HCT116 (cell line): ENCODE measurements at regions not wholly inside any gene's neighbourhood (a gene's known extent, or its start where the extent isn't known, plus 50 kb on each side); places are given as distances from the start of the nearest gene placed in this dataset.
A peak's percentile ranks its signal among the peaks of the same experiment; 100 is the strongest.

Source experiments
- ATAC-seq: fragments of 200-7000 bp; cut with Tn5 transposase; 2 replicates; pipeline ENCODE4 v1.9.1; 2020; ENCODE audit warnings: mild to moderate bottlenecking, moderate library complexity
- BruUV-seq: library from RNA; stranded (reverse); fragments of 400-500 nt; replicated peaks from 2 replicates; lab custom pipeline; 2021; lab: Mats Ljungman, UMichigan
- CTCF ChIA-PET: fragments of 300-600 bp; sonication (Branson Sonifier 250); formaldehyde crosslinking; loops from one replicate; lab custom pipeline; 2021; ENCODE audit warnings: antibody characterized with exemption; lab: Charles Lee
- POLR2A ChIA-PET: fragments of 300-600, 350-600 bp; sonication (Branson Sonifier 250); formaldehyde crosslinking; loops from one replicate; lab custom pipeline; 2021; ENCODE audit warnings: antibody characterized with exemption; lab: Charles Lee
- RAD21 ChIA-PET, 2 experiments: fragments of 300-600 bp; sonication (Branson Sonifier 250); formaldehyde crosslinking; loops; one replicate each; lab custom pipeline; 2023; ENCODE audit warnings: low total read pairs in 2 of 2; ENCODE audit not compliant: uncharacterized antibody in 2 of 2, unreplicated experiment in 2 of 2, low non-redundant PET in 1 of 2; lab: Charles Lee
- DNase-seq: peaks from one replicate; pipeline ENCODE4 v3.0.0-alpha.2; 2010; ENCODE audit warnings: low read depth, low spot score
- H2AFZ ChIP-seq: fragments of 200-600 bp; shearing (Covaris generic), sonication (generic); 2 replicates; pipeline ENCODE4 v1.6.1; 2017; ENCODE audit warnings: low read depth, mixed run types, mixed read lengths, antibody characterized with exemption, low read length; ENCODE audit not compliant: poor library complexity, severe bottlenecking
- H3K27ac ChIP-seq: 2 replicates; pipeline ENCODE4 v1.5.1; 2012; ENCODE audit warnings: low read depth, low read length
- H3K27me3 ChIP-seq: fragments of 200-600 bp; sonication (generic); 2 replicates; pipeline ENCODE4 v1.6.1; 2016; ENCODE audit warnings: mixed run types, low read length, mixed read lengths; ENCODE audit not compliant: insufficient read depth
- H3K36me3 ChIP-seq, 2 experiments: fragments of 200-500 bp in 1 of 2; fragments of 200-600 bp in 1 of 2; sonication (Bioruptor generic) in 1 of 2; sonication (generic) in 1 of 2; 2 replicates each; pipeline versions ENCODE4 v1.5.1 to v1.6.1; 2014 to 2016; ENCODE audit warnings: low read length in 2 of 2, inconsistent platforms in 1 of 2, mixed read lengths in 1 of 2, mixed run types in 1 of 2; ENCODE audit not compliant: insufficient read depth in 2 of 2, control insufficient read depth in 1 of 2
- H3K4me1 ChIP-seq, 2 experiments: fragments of 200-600 bp in 1 of 2; sonication (generic) in 1 of 2; 2 replicates each; pipeline versions ENCODE4 v1.5.1 to v1.6.1; 2012 to 2017; ENCODE audit warnings: low read length in 2 of 2, inconsistent platforms in 1 of 2, mild to moderate bottlenecking in 1 of 2, mixed read lengths in 1 of 2, mixed run types in 1 of 2, moderate library complexity in 1 of 2; ENCODE audit not compliant: insufficient read depth in 2 of 2, control insufficient read depth in 1 of 2
- H3K4me2 ChIP-seq: fragments of 200-600 bp; sonication (generic); 2 replicates; pipeline ENCODE4 v1.6.1; 2017; ENCODE audit warnings: mixed run types, low read length, mixed read lengths
- H3K4me3 ChIP-seq, 2 experiments: fragments of 200-600 bp in 1 of 2; sonication (generic) in 1 of 2; replicated peaks in 1 of 2; 2 replicates each; pipeline ENCODE4 v1.5.1; 2011 to 2016; ENCODE audit warnings: low read length in 2 of 2, control low read depth in 1 of 2, low read depth in 1 of 2, mild to moderate bottlenecking in 1 of 2, mixed read lengths in 1 of 2, mixed run types in 1 of 2
- H3K79me2 ChIP-seq: fragments of 200-600 bp; sonication (generic); 2 replicates; pipeline ENCODE4 v1.6.1; 2017; ENCODE audit warnings: mild to moderate bottlenecking, mixed run types, low read length, moderate library complexity, mixed read lengths; ENCODE audit not compliant: insufficient read depth
- H3K9ac ChIP-seq: fragments of 200-600 bp; sonication (generic); 2 replicates; pipeline ENCODE4 v1.6.1; 2016; ENCODE audit warnings: low read length, mixed read lengths
- H3K9me2 ChIP-seq: fragments of 200-600 bp; sonication (generic), shearing (Covaris generic); 2 replicates; pipeline ENCODE4 v1.6.1; 2017; ENCODE audit warnings: mixed run types, mild to moderate bottlenecking, moderate library complexity; ENCODE audit not compliant: insufficient read depth
- H3K9me3 ChIP-seq, 2 experiments: fragments of 200-500 bp in 1 of 2; fragments of 200-600 bp in 1 of 2; sonication (Bioruptor generic) in 1 of 2; sonication (generic) in 1 of 2; 2 replicates each; pipeline ENCODE4 v1.6.1; 2014 to 2017; ENCODE audit warnings: low read length in 2 of 2, mixed read lengths in 2 of 2, inconsistent platforms in 1 of 2, low read depth in 1 of 2, mild to moderate bottlenecking in 1 of 2, mixed run types in 1 of 2, moderate library complexity in 1 of 2; ENCODE audit not compliant: control insufficient read depth in 1 of 2, insufficient read depth in 1 of 2
- H4K20me1 ChIP-seq: fragments of 200-600 bp; sonication (generic), shearing (Covaris generic); 2 replicates; pipeline ENCODE4 v1.6.1; 2017; ENCODE audit warnings: mixed run types, mild to moderate bottlenecking, moderate library complexity; ENCODE audit not compliant: insufficient read depth
- CBX3 ChIP-seq: IDR thresholded peaks from 2 replicates; pipeline ENCODE4 v1.6.1; 2012; ENCODE audit warnings: low read depth
- CEBPB ChIP-seq: IDR thresholded peaks from 2 replicates; pipeline ENCODE4 v1.6.1; 2012; ENCODE audit warnings: low read depth
- CTCF ChIP-seq, 3 experiments: fragments of 200-600 bp in 1 of 3; sonication (generic) in 1 of 3; IDR thresholded peaks in 2 of 3; conservative IDR thresholded peaks in 1 of 3; 2 replicates each; pipeline ENCODE4 v1.5.1; 2012 to 2017; ENCODE audit warnings: low read depth in 2 of 3, low read length in 2 of 3, antibody characterized with exemption in 1 of 3, borderline replicate concordance in 1 of 3, control low read depth in 1 of 3, mild to moderate bottlenecking in 1 of 3, mixed read lengths in 1 of 3, mixed run types in 1 of 3, moderate library complexity in 1 of 3; ENCODE audit not compliant: insufficient read depth in 1 of 3
- EZH2phosphoT487 ChIP-seq: fragments of 200-600 bp; IDR thresholded peaks from 2 replicates; pipeline ENCODE4 v1.6.1; 2018; ENCODE audit warnings: antibody characterized with exemption, borderline replicate concordance
- FOSL1 ChIP-seq: IDR thresholded peaks from 2 replicates; pipeline ENCODE4 v1.6.1; 2012; ENCODE audit warnings: low read depth
- JUND ChIP-seq: IDR thresholded peaks from 2 replicates; pipeline ENCODE4 v1.6.1; 2012
- RAD21 ChIP-seq: IDR thresholded peaks from 2 replicates; pipeline ENCODE4 v1.6.1; 2012; ENCODE audit warnings: low read depth, mild to moderate bottlenecking
- REST ChIP-seq: IDR thresholded peaks from 2 replicates; pipeline ENCODE4 v1.6.1; 2012; ENCODE audit warnings: low read depth
- SIN3A ChIP-seq: IDR thresholded peaks from 2 replicates; pipeline ENCODE4 v1.6.1; 2012; ENCODE audit warnings: low read depth
- SP1 ChIP-seq: IDR thresholded peaks from 2 replicates; pipeline ENCODE4 v1.6.1; 2012; ENCODE audit warnings: low read depth
- SRF ChIP-seq: IDR thresholded peaks from 2 replicates; pipeline ENCODE4 v1.6.1; 2012; ENCODE audit warnings: low read depth
- TCF7L2 ChIP-seq: IDR thresholded peaks from 2 replicates; pipeline ENCODE4 v1.7.0; 2011; ENCODE audit warnings: borderline replicate concordance, inconsistent platforms; ENCODE audit not compliant: insufficient read depth, insufficient read length; ENCODE audit errors: extremely low read depth
- YY1 ChIP-seq: IDR thresholded peaks from 2 replicates; pipeline ENCODE4 v1.6.1; 2011; ENCODE audit warnings: low read length, low read depth, moderate library complexity, mild to moderate bottlenecking; ENCODE audit not compliant: insufficient replicate concordance; ENCODE audit errors: extremely low read depth
- ZFX ChIP-seq: fragments of 450-650 bp; IDR thresholded peaks from 2 replicates; pipeline ENCODE4 v1.6.1; 2017
- ZNF274 ChIP-seq: fragments of 200-500 bp; sonication (Bioruptor generic); IDR thresholded peaks from 2 replicates; pipeline ENCODE4 v1.6.1; 2014; ENCODE audit warnings: mild to moderate bottlenecking, low read depth, low read length, inconsistent platforms
- intact Hi-C: fragments of 100-400 bp; cut with micrococcal nuclease; formaldehyde crosslinking; loops from 2 replicates; pipeline ENCODE4 v1.10.0; 2022
- TF ChIP-seq, protein P1 (sequence below): IDR thresholded peaks from 2 replicates; pipeline ENCODE4 v1.6.1; 2011; ENCODE audit warnings: mild to moderate bottlenecking, low read length, moderate library complexity; ENCODE audit not compliant: insufficient replicate concordance; ENCODE audit errors: extremely low read depth

GRCh38 chr12:89179983-89180382, 172.3 kb downstream of the DUSP6 start:
- Histone ChIP-seq H3K4me3 (no peak overlapping the region), H3K79me2 (no peaks in the 10 kb centered on the region), H3K27me3 (no peaks in the 10 kb centered on the region), H3K4me2 (no peak overlapping the region), H3K36me3 (no peaks in the 10 kb centered on the region), H3K9ac (no peak overlapping the region), H3K9me2 (no peaks in the 10 kb centered on the region), H3K27ac (no peak overlapping the region), H4K20me1 (no peaks in the 10 kb centered on the region), H3K9me3 (no peaks in the 10 kb centered on the region), H2AFZ (no peak overlapping the region), H3K4me1 (peaks cover 3 to 12% of the 10 kb centered on the region in 2 experiments; a peak in 2 of 4 replicates)
- BruUV-seq: no TSS peak
- intact Hi-C loops: no loop called here
- no peak for TF ChIP-seq ZFX
- TF ChIP-seq TCF7L2: no peak
- no peak for TF ChIP-seq YY1
- TF ChIP-seq EZH2phosphoT487: no peak
- TF ChIP-seq SRF: no peak
- TF ChIP-seq CBX3: no peak
- no peak for TF ChIP-seq JUND
- TF ChIP-seq, protein P1, sequence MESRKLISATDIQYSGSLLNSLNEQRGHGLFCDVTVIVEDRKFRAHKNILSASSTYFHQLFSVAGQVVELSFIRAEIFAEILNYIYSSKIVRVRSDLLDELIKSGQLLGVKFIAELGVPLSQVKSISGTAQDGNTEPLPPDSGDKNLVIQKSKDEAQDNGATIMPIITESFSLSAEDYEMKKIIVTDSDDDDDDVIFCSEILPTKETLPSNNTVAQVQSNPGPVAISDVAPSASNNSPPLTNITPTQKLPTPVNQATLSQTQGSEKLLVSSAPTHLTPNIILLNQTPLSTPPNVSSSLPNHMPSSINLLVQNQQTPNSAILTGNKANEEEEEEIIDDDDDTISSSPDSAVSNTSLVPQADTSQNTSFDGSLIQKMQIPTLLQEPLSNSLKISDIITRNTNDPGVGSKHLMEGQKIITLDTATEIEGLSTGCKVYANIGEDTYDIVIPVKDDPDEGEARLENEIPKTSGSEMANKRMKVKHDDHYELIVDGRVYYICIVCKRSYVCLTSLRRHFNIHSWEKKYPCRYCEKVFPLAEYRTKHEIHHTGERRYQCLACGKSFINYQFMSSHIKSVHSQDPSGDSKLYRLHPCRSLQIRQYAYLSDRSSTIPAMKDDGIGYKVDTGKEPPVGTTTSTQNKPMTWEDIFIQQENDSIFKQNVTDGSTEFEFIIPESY: no peak
- TF ChIP-seq CTCF (IDR thresholded peaks at IDR 0.05 in 2 of 3, conservative IDR thresholded peaks at IDR 0.05 in 1 of 3; ENCODE audit: borderline replicate concordance in 1 of 3, insufficient read depth in 1 of 3, low read depth in 2 of 3, low read length in 2 of 3): no peak
- TF ChIP-seq ZNF274: no peak
- no peak for TF ChIP-seq RAD21
- 0 out of 2 replicates have a peak, but pooled peaks have one; percentile 14 for TF ChIP-seq SP1
- TF ChIP-seq FOSL1: no peak
- peak; percentile 90 for TF ChIP-seq CEBPB
- no peak for TF ChIP-seq SIN3A
- no peak for TF ChIP-seq REST
- POLR2A ChIA-PET: no interaction called here
- CTCF ChIA-PET: no interaction called here
- RAD21 ChIA-PET: no interaction called here
- ATAC-seq (no peak), DNase-seq (no peak)
